GM19463 (cell line): ENCODE measurements at regions not wholly inside any gene's neighbourhood (a gene's known extent, or its start where the extent isn't known, plus 50 kb on each side); places are given as distances from the start of the nearest gene placed in this dataset.
A peak's percentile ranks its signal among the peaks of the same experiment; 100 is the strongest.
"Not testable (repeated sequence)": the region's sequence is repeated elsewhere in the genome, so short reads cannot be mapped to it uniquely, and the experiment has no call there.

Experiments
- ATAC-seq: cut with Tn5 transposase; IDR thresholded peaks from one replicate; pipeline ENCODE4 v1.9.1; 2021; ENCODE audit warnings: mild to moderate bottlenecking, moderate library complexity; ENCODE audit not compliant: unreplicated experiment

DNA sequence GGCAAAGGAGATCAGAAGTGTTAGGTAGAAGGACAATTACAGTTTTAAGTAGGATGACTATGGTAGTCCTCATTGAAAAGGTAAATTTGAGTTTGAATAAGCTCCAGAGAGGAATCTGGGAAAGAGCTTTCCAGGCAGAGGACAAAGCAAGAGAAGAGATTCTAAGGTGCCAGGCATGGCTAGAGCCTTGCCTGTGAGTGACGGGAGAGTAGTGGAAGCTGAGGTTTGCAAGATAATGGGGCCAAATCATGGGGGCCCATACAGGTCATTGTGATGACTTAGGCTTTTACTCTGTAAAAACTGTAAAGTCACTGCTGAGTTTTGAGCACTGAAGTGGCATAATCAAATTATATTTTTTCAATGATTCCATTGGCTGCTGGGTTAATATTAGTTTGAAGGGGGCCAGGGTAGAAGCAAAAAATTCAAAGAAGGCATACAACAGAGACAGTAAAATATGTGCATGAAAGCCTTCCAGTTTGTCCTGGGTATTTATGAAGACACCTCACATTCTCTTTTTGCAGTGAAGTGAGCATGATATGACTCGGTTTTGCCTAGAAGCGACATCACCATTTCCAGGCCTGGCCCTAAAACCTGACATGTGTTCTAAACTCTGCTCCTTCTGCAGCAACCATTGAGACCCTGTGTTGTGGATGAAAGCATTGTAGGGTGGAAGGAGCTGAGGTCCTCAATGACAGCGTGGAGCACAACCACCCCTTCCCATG is 279.8 kb upstream of the TNC start:
- ATAC-seq = no peak

DNA sequence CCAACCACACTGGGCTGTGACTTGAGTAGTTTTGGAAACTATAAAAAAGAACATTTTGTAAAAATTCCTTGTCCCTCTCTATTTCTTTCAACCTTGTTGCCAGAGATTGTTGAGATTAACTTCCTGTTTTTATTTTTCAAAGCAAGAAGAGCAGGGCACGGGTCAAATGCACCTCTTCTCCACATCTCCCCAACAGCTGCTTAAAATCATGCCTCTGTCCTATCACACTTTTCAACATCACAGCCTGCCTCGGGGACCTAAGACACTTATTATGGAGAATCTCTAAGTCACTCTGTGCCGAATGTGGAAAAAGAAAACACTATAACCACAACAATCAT is 280.3 kb upstream of the TNC start:
- no peak for ATAC-seq

DNA sequence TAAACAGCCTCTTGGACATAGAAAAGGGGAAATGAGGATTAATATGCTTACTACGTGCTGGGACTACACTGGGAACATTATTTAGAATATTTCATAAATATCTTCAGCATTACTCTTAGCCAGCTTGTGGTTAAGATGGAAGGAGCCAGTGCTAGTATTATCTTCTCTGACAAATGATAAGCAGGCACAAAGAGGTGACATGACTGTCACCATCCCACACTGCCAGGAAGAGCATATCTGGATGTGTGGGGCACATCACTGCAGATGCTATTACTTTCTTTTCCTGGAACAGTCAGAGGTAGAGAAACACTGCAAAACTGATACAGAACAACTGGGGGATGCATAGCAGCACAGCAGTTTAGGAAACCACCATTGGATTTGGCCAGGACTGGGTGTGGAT is 281.0 kb upstream of the TNC start:
- no peak for ATAC-seq

DNA sequence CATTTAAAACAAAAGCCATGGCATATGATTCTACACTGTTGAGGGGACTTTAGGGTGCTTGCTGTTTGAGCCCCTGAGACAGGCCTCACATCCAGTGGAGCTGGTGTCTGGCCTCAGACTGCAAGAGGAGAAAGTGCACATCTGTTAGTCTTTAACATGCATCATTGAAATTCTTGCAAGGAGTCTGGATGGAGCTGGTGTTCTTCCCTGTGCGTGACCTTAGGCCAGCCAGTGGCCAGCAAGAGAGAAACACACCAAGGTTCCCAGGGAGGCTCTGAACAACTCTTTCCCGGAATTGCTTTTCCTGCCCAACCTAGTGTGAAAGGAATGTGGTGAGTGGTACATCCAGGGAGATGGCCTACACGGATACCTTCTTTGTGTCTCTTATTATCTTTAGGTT is 282.8 kb upstream of the TNC start:
- ATAC-seq = no peak

DNA sequence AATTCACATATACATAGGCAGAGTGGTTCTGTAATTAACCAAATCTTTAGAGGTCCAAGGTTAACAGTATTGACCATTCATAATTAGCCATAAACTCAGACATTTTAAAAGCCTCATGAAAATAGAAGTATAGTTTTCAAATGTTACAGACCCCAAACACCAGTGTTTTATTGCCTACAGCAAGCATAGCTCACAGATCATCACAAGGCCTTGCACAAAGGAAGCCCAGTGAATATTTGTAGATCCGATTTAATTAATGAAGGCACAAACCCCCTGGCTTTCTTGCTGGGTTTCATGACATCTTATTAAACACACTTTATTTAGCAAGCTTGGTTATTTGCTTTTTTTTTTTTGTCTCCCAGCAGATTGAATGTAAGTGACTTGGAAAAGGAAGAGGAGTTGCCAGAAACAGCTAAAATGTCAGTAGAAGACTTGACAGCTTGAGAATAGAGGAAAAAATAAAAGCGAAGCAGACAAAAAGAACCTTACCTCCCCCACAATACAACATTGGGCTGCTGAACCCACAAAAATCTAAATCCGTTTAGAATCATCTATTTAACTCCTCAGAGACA is 283.9 kb upstream of the TNC start:
- no peak for ATAC-seq

DNA sequence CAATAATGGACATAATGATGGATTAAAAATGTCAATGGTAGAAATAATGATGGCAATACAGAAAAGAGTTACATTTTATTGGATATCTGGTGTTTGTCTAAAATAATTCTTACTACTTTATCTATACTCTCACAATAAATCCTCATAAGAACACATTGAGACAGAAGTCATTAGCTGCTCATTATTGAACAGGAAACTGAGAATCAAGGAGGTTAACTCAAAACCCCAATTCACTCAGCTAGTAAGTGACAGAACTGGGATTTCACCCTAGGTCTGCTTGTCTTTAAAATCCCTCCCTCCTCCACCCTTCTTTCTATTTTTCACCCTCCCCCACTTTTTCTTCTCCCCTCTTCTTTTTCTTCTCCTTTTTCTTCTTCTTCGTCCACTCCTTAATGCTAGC is 285.8 kb upstream of the TNC start:
- no peak for ATAC-seq

DNA sequence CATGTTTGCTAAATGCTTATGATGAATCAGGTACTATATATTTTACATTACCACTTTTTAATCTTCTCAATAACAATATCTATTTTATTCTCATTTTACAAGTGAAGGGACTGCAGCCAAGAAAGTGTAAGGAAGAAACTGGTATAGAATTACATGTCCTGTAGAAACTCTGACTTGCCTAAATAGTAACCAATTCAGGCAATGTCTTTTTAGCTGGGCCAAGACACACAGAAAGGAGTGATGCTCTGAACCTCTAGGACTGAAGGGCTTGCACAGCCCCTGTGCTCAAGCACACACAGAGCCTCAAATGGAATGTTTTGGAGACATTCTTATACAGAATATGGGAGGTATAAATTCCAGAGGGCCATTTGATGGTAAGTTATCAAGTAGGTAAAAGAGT is 286.4 kb upstream of the TNC start:
- no peak for ATAC-seq

DNA sequence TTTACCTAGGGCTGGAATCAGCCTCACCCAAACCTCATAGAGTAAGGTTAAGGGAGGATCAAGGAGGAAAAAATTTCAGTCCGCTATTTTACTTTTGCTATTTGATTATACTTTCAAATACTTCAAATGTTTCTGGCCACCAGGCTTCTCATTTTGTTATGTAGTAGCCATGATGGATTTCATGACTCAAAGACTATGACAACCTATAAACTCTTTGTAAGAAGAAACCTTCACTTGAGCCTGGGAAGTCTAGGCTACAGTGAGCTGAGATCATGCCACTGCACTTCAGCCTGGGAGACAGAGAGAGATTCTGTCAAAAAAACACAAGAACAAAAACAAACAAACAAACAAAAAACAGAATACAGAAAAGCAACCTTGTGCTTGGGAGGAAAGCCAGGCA is 293.6 kb upstream of the TNC start:
- ATAC-seq = no peak

DNA sequence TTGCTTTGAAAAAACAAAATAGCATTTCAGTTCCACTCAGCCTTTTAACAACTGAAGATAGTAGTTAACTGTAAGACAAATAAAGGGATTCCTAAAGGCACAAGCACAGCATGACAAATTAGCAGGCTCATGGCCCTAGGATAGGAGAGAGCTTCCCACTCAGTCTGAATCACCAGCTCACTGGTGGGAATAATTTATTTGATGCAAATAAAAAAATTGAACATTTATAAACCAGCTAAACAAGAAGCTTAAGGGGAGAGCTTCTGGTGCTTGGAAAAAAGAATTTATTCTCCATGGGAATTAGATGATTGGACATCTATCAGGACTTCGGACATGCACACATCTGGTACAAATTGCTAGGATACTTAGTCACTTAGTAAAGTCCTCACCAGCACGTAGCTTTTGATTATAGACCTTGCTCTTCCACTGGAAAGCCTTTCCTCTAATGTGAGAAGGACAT is 294.1 kb upstream of the TNC start:
- ATAC-seq = no peak

DNA sequence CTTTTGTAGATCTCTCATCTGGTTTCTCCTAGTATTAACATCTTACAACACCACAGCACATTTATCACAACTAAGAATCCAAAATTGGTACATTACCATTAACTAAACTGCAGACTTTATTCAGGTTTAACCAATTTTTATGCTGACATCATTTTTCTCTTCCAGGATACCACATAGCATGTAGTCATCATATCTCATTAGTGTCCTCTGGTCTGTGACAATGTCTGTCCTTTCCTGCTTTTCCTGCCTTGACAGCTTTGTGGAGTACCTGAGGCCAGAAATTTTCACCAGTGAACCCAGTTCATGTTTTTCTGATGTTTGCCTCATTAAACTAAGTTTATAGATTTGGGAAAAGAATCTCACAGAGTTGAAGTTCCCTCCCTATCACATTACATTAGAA is 294.7 kb upstream of the TNC start:
- ATAC-seq = no peak

DNA sequence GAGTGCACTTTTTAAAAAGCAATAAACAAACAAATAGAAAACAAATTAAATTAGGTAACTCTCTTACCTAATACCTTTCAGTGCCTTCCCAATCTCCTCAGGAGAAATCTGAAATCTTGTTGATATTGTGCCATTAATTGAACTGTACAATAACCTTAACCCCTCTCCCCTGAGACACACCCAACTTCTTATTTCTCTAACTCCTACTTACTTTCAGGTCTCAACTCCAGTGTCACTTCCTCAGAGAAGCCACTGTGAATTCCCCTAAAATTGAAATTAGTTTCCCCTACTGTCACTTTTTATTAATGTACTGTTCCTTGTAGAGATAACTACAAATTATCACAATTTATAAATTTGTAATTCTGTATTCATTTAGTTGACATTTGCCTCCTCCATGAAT is 295.3 kb upstream of the TNC start:
- peak; percentile 48 for ATAC-seq

DNA sequence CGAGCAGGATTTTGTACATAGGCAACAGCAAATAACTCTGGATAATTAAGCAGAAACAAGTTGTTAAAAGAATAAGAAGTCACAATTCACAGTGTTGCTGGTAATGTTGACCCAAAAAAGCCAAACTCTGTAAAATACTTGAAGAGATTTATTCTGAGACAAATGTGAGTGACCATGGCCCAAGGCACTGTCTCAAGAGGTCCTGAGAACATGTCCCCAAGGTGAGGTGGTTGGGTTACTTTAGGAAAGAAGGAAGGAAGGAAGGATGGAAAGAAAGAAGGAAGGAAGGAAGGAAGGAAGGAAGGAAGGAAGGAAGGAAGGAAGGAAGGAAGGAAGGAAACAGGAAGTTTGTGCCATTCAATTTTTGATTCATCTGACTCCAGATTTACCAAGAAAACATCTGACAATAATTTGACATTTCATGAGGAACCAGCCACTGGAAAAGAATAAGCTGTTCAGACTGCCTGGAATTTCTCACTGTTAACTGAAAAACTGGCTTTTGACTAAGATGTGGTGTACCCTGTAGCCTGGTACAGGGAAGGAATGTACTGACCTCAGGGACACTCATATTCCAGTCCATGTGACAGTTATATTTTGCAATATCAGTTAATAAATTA is 295.9 kb upstream of the TNC start:
- ATAC-seq = no peak

DNA sequence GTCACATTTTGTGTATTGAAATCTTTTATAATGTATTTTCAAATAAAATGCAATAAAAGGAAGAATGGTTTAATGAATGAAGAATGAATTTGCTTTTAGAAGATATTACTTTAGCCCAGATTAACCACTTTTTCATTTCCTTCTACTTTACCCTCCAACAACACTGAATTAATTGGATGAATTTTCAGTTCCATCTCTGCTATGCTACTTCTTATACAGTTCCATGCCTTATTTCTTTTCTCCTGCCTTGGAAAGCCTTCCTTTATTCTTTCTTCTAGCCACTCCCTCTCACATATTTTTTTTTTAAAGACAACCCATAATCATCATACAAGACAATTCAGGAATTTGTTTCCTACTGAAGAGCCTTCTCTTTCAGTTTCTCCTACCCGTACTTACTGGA is 296.6 kb upstream of the TNC start:
- no peak for ATAC-seq

DNA sequence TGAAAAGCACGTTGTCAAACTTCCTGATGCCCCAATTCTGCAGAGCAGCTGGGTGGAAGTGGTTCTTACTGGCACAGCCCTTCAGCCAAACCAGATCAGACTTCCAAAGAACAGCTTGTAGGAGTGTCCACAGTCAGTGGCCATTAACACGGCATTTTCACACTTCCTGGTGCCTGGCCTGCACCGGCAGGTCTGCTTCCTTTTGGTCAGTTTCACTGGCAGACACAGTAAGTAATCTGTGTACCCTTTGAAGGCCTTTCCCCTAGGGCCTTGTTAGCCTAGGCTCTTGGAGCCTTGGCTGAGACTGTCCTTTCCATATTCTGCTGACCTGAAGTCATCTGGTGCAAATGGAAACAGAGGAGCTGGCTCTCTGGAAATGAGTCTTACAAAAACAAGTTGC is 297.5 kb upstream of the TNC start:
- ATAC-seq = no peak

DNA sequence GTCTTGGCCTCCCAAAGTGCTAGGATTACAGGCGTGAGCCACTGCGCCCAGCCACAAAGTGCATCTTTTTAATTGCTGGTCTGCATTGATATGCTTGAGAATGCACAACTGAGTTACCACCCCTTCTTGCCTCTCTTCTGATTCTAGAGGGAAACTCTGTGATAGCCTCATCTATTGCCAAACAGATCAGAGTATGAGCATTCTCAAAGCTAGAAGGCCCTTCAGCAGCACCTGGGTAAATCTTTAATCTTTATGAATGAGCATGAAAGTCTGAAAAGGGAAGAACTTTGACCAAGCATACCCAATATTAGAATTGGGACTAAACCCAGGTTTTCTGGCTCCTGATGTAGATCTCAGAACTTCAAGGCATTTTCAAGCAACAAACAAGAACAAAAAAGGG is 298.3 kb upstream of the TNC start:
- ATAC-seq = peak; percentile 63

DNA sequence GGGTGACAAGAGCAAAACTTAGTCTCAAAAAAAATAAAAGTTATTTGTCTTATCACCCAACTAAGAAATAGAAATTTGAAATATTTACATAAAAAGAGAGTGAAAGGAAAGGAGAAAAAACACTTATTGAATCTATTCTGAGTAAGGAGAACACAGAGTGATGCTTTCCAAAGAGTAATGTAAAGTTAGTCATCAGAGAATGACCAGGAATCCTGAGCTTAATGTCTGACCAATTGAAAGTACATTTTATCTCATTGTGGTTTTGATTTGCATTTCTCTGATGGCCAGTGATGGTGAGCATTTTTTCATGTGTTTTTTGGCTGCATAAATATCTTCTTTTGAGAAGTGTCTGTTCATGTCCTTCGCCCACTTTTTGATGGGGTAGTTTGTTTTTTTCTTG is 300.2 kb upstream of the TNC start:
- ATAC-seq = not testable (repeated sequence)

DNA sequence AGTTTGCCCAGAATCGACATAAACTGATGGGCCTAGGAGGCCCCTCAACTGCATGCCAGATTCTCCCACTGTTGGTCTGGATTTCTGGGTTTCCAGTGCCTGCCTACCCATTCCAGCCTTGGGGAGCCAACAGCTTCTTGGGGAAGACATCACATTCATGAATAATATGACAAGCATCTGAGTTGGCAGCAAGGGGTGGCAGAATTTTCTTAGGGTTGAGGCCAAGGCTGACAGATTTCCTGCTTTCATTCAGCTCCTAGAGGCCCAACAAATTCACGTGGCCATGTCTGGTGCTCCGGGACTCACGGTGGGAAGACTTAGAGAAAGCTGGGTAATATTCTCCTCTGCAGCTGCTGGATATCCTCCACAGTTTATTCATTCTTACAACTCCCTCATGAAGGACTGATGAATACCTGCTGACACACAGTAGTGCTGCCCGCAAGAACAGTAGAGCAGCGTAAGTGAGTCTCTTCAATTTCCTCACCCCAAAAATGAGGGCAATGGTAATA is 305.0 kb upstream of the TNC start:
- ATAC-seq = no peak

DNA sequence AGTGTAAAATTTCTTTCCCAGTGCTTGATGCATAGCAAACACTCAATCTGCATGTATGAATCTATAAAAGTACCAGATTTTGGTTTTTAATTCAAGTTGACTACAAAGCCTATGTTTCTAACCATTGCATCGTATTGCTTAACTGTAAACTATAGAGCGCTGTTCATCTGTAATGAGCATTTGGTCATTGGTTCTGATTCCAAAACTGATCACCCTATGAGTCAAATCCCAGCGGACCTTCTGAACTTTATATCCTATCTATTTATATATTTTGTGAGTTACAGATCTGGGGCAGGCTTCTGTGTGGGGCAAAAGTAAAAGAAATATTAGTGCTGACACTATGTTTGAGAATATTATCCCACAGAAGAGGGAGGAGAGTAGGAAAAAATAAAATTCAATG is 305.7 kb upstream of the TNC start:
- no peak for ATAC-seq

DNA sequence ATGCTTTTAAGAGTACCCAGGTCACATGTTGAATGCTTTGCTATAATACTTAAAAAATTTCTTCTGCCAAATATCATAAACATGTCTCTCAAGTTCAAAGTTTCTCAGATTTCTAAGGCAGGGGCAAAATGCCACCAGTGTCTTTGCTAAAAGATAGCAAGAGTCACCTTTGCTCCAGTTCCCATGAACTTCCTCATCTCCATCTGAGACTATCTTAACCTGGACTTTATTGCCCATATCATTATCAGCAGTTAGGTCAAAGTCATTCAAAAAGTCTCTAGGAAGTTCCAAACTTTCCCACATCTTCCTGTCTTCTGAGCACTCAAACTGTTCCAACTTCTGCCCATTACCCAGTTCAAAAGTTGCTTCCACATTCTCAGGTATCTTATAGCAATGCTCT is 307.6 kb upstream of the TNC start:
- no peak for ATAC-seq

DNA sequence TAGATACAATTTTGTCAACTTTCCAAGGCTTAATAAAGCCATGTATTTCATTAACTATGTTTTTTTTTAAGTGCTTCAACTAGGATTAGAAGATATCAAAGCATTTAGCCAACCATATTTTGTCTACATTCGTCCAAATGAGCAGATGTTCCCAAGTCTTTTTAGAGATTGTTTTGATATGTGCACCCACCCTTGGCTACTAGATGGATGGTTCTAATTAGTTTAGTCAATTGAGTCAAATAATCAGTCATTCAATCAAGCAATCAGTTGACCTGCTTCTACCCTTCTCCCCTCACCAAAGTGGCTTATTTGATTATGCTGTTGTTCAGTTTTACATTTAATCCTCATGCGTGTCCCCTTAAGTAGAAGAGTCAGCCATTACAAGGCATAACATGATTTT is 319.5 kb upstream of the TNC start:
- no peak for ATAC-seq

DNA sequence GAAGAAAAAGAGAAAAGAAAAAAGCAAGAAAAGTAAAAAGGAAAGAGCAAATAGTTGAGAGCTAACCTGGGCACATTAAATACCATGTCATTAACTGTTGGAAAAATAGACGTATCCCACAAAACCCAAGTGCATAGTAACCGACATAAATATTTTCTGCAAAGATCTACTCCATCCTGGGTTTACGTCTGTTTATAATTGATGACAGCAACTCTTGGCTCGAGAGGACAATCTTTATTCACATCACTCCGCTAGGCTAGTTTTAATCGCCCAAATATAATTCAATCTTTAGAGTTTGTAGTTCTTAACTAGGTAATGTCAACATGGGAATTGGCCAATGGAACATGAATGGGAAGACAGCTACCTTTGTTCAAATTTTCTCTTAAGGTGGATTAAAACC is 321.7 kb upstream of the TNC start:
- no peak for ATAC-seq

DNA sequence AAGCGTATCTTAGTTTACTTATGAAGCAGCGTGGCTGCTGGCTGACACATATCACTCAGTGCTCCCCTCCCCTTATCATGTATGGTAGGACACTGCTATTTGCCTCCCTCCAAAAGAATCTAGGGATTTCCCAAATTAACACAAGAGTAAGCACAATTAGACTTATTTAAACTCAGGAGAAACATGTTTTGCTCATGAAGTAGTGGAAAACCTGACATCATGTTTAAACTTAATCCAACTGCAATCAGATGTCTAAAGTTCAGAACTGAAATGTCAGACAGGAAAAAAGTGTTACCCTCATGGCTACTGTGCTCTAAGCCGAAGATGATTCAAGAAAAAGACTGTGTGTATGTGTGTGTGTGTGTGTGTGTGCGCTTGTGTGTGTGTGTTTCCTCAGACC is 324.1 kb upstream of the TNC start:
- ATAC-seq = no peak

DNA sequence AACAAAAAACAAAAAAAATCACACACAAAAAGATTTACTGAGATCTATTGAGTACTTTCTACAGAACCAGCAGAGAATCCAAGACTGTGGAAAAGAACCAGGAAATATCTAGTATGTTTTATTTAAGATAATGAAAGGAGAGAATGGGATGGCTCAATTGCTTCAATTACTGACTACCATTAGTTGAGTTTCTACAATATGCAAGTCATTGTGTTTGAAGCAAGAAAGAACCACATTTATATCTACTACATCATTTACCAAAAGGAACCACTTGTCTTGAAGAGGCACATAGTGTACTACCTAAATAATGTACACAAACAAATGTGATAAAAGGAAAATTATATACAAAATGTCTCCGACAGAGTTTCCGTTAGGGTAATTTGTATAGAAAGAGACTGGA is 325.9 kb upstream of the TNC start:
- no peak for ATAC-seq
